Natural killer cell (primary cell): ENCODE measurements at regions not wholly inside any gene's neighbourhood (a gene's known extent, or its start where the extent isn't known, plus 50 kb on each side); places are given as distances from the start of the nearest gene placed in this dataset.

Experiments
- ATAC-seq, 3 donors: fragments of 150-1000 bp in 2 of 3; fragments of 200-7000 bp in 1 of 3; cut with Tn5 transposase; 1 replicate in 1 of 3; 2 replicates in 2 of 3; pipeline ENCODE4 v1.10.0; 2021; ENCODE audit warnings: mild to moderate bottlenecking in 2 of 3, moderate library complexity in 2 of 3
- DNase-seq, 2 donors: peaks; one replicate each; pipeline versions ENCODE4 v3.0.0 to v3.0.0-alpha.2; 2013 to 2021; ENCODE audit warnings: mixed read lengths in 1 of 2
- H3K27ac ChIP-seq: one replicate; pipeline ENCODE4 v1.5.1; 2013; ENCODE audit warnings: mild to moderate bottlenecking, low read length
- H3K27me3 ChIP-seq: one replicate; pipeline ENCODE4 v1.6.1; 2013; ENCODE audit warnings: low read length; ENCODE audit not compliant: control insufficient read depth, insufficient read depth
- H3K36me3 ChIP-seq: one replicate; pipeline ENCODE4 v1.6.1; 2013; ENCODE audit warnings: low read length; ENCODE audit not compliant: control insufficient read depth, insufficient read depth
- H3K4me1 ChIP-seq: one replicate; pipeline ENCODE4 v1.6.1; 2013; ENCODE audit warnings: low read length; ENCODE audit not compliant: control insufficient read depth, insufficient read depth
- H3K4me3 ChIP-seq: one replicate; pipeline ENCODE4 v1.5.1; 2013; ENCODE audit warnings: low read length
- H3K9me3 ChIP-seq: one replicate; pipeline ENCODE4 v1.6.1; 2013; ENCODE audit warnings: low read length; ENCODE audit not compliant: control insufficient read depth, insufficient read depth
- H3K27ac Mint-ChIP-seq, 2 donors: one replicate each; pipeline ENCODE4 v1.8.0; 2022; ENCODE audit warnings: mild to moderate bottlenecking in 2 of 2, mixed read lengths in 2 of 2, moderate library complexity in 1 of 2
- H3K27me3 Mint-ChIP-seq, 2 donors: one replicate each; pipeline ENCODE4 v1.8.0; 2022; ENCODE audit warnings: low read depth in 2 of 2, mixed read lengths in 2 of 2
- H3K36me3 Mint-ChIP-seq: one replicate; pipeline ENCODE4 v1.8.0; 2022; ENCODE audit warnings: mixed read lengths
- H3K4me1 Mint-ChIP-seq, 2 donors: one replicate each; pipeline ENCODE4 v1.8.0; 2022; ENCODE audit warnings: mixed read lengths in 2 of 2
- H3K4me3 Mint-ChIP-seq: one replicate; pipeline ENCODE4 v1.8.0; 2022; ENCODE audit warnings: mild to moderate bottlenecking, moderate library complexity, mixed read lengths
- H3K9me3 Mint-ChIP-seq, 2 donors: one replicate each; pipeline ENCODE4 v1.8.0; 2022; ENCODE audit warnings: mixed read lengths in 2 of 2
- CTCF ChIP-seq: fragments of 200-600 bp; IDR thresholded peaks from one replicate; pipeline ENCODE4 v1.8.0; 2022; ENCODE audit warnings: antibody characterized with exemption
- WGBS: methylation state at CpG from one replicate; pipeline ENCODE4 v1.1.7; 2013; ENCODE audit warnings: missing lambda C conversion rate; ENCODE audit not compliant: insufficient coverage; 5-methylcytosine and 5-hydroxymethylcytosine counted together
- intact Hi-C: fragments of 100-400 bp; cut with micrococcal nuclease; formaldehyde crosslinking; loops from one replicate; pipeline ENCODE4 v1.14.2; 2022

GRCh38 chr5:156000115-156000514, 326.8 kb upstream of the SGCD start:
- no peak for ATAC-seq
- Histone ChIP-seq H3K4me1 (no peaks in the 10 kb centered on the region), H3K36me3 (no peaks in the 10 kb centered on the region)

GRCh38 chr5:156004754-156005153, 322.2 kb upstream of the SGCD start:
- 86% methylated on average over 6 of the region's 6 CpGs for WGBS
- Mint-ChIP-seq H3K27ac (no peak overlapping the region), H3K4me3 (no peak overlapping the region), H3K36me3 (no peaks in the 10 kb centered on the region), H3K9me3 (no peaks in the 10 kb centered on the region), H3K4me1 (no peaks in the 10 kb centered on the region), H3K27me3 (peaks cover 0 to 7% of the 10 kb centered on the region in 2 donors)
- no peak overlapping the region for H3K4me3 ChIP-seq
- H3K27me3 ChIP-seq, result no peaks in the 10 kb centered on the region
- no peaks in the 10 kb centered on the region for H3K36me3 ChIP-seq
- DNase-seq (no peak), ATAC-seq (no peak)
- no peak for TF ChIP-seq CTCF
- intact Hi-C loops, result no loop called here
- no peaks in the 10 kb centered on the region for H3K4me1 ChIP-seq
- H3K9me3 ChIP-seq, result no peaks in the 10 kb centered on the region
- H3K27ac ChIP-seq, result no peak overlapping the region

More at GRCh38 chr5:156000115-156000514, 326.8 kb upstream of the SGCD start:
- H3K36me3 Mint-ChIP-seq, result no peaks in the 10 kb centered on the region
- no peak for TF ChIP-seq CTCF
- DNase-seq, result no peak
- no peaks in the 10 kb centered on the region for H3K27me3 ChIP-seq
- no peak overlapping the region for H3K27ac ChIP-seq
- no peaks in the 10 kb centered on the region for H3K9me3 Mint-ChIP-seq
- H3K27ac Mint-ChIP-seq, result no peak overlapping the region
- H3K4me1 Mint-ChIP-seq, result no peaks in the 10 kb centered on the region
- H3K9me3 ChIP-seq, result no peaks in the 10 kb centered on the region
- intact Hi-C loops, result no loop called here
- WGBS, result 100% methylated on average over 1 of the region's 1 CpG
- H3K4me3 Mint-ChIP-seq, result no peak overlapping the region
- H3K27me3 Mint-ChIP-seq, result peaks cover 0 to 5% of the 10 kb centered on the region in 2 donors
- no peak overlapping the region for H3K4me3 ChIP-seq

- no peaks in the 10 kb centered on the region for H3K36me3 ChIP-seq
- intact Hi-C loops, result no loop called here
- no peak for TF ChIP-seq CTCF
- no peaks in the 10 kb centered on the region for H3K9me3 Mint-ChIP-seq
- ATAC-seq (no peak), DNase-seq (no peak)
- H3K27me3 Mint-ChIP-seq, result peaks cover 0 to 7% of the 10 kb centered on the region in 2 donors
- H3K27ac Mint-ChIP-seq, result no peak overlapping the region
- no peak overlapping the region for H3K4me3 ChIP-seq
- 85% methylated on average over 5 of the region's 6 CpGs for WGBS
- no peaks in the 10 kb centered on the region for H3K36me3 Mint-ChIP-seq
- no peaks in the 10 kb centered on the region for H3K4me1 ChIP-seq
- H3K4me3 Mint-ChIP-seq, result no peak overlapping the region
- no peak overlapping the region for H3K27ac ChIP-seq
- H3K4me1 Mint-ChIP-seq, result no peaks in the 10 kb centered on the region
- no peaks in the 10 kb centered on the region for H3K27me3 ChIP-seq
- H3K9me3 ChIP-seq, result no peaks in the 10 kb centered on the region
Measured at GRCh38 chr5:156006026-156006647, 320.8 kb upstream of the SGCD start.

GRCh38 chr5:156008844-156009243, 318.1 kb upstream of the SGCD start:
- Histone ChIP-seq H3K36me3 (no peaks in the 10 kb centered on the region), H3K9me3 (no peaks in the 10 kb centered on the region), H3K4me3 (no peak overlapping the region), H3K27ac (no peak overlapping the region), H3K4me1 (no peaks in the 10 kb centered on the region), H3K27me3 (no peaks in the 10 kb centered on the region)
- no peaks in the 10 kb centered on the region for H3K9me3 Mint-ChIP-seq
- no peak for ATAC-seq
- H3K27me3 Mint-ChIP-seq, result peaks cover 0 to 7% of the 10 kb centered on the region in 2 donors
- no peak overlapping the region for H3K4me3 Mint-ChIP-seq
- no peaks in the 10 kb centered on the region for H3K4me1 Mint-ChIP-seq
- H3K36me3 Mint-ChIP-seq, result no peaks in the 10 kb centered on the region
- WGBS, result 65% methylated on average over 1 of the region's 1 CpG
- no peak for DNase-seq
- no peak for TF ChIP-seq CTCF
- intact Hi-C loops, result no loop called here
- H3K27ac Mint-ChIP-seq, result no peak overlapping the region
